ENCODE measurements at regions not wholly inside any gene's neighbourhood (a gene's known extent, or its start where the extent isn't known, plus 50 kb on each side); places are given as distances from the start of the nearest gene placed in this dataset.

DNA sequence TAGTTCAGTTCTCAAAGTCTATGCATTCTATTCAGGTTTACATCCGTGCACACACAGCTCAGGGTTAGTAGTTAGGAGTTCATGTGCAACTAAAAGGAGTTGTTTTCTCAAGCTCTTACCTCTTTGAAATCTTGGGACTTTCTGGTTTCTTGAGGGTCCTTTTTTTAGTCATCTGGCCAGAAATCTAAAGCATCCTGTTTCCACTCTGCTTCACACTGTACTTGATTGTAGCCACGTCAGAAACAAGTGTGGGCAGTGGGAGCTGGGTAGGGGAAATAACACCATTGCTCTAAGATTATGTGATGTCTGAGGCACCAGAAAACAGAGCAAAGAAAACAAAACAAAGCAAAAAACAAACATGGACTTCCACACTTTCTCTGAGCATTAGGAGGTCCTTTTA is 58.3 kb downstream of the HDGFL1 start:
- TF ChIP-seq, protein P1, sequence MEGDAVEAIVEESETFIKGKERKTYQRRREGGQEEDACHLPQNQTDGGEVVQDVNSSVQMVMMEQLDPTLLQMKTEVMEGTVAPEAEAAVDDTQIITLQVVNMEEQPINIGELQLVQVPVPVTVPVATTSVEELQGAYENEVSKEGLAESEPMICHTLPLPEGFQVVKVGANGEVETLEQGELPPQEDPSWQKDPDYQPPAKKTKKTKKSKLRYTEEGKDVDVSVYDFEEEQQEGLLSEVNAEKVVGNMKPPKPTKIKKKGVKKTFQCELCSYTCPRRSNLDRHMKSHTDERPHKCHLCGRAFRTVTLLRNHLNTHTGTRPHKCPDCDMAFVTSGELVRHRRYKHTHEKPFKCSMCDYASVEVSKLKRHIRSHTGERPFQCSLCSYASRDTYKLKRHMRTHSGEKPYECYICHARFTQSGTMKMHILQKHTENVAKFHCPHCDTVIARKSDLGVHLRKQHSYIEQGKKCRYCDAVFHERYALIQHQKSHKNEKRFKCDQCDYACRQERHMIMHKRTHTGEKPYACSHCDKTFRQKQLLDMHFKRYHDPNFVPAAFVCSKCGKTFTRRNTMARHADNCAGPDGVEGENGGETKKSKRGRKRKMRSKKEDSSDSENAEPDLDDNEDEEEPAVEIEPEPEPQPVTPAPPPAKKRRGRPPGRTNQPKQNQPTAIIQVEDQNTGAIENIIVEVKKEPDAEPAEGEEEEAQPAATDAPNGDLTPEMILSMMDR (IDR thresholded peaks at IDR 0.05 in 2 of 3, conservative IDR thresholded peaks at IDR 0.05 in 1 of 3; ENCODE audit: borderline replicate concordance in 1 of 3, insufficient read depth in 1 of 3, low read depth in 2 of 3, low read length in 2 of 3) = no peak
- TF ChIP-seq SRF (IDR thresholded peaks at IDR 0.05; ENCODE audit: low read depth) = no peak
- TF ChIP-seq POLR2A (IDR thresholded peaks at IDR 0.05; ENCODE audit: borderline replicate concordance, extremely low read depth, insufficient read depth, insufficient read length) = no peak
- no peak for TF ChIP-seq EZH2 (IDR thresholded peaks at IDR 0.05)
- no peak for TF ChIP-seq SIN3A (IDR thresholded peaks at IDR 0.05; ENCODE audit: low read depth)
- TF ChIP-seq ELF1 (IDR thresholded peaks at IDR 0.05; ENCODE audit: borderline replicate concordance, low read depth) = no peak
